GM12878 (cell line): ENCODE measurements at regions not wholly inside any gene's neighbourhood (a gene's known extent, or its start where the extent isn't known, plus 50 kb on each side); places are given as distances from the start of the nearest gene placed in this dataset.

Source experiments
- ATAC-seq: fragments of 200-7000 bp; cut with Tn5 transposase; 3 replicates; pipeline ENCODE4 v1.9.1; 2020; ENCODE audit warnings: mild to moderate bottlenecking, moderate library complexity
- BruUV-seq: library from RNA; stranded (reverse); fragments of 400-500 nt; replicated peaks from 2 replicates; lab custom pipeline; 2021; lab: Mats Ljungman, UMichigan
- CTCF ChIA-PET: fragments of 300-600 bp; sonication (Branson Sonifier 250); formaldehyde crosslinking; extraction: SDS; loops from one replicate; lab custom pipeline; 2021; ENCODE audit warnings: inconsistent platforms; lab: Yijun Ruan, JAX
- POLR2A ChIA-PET: fragments of 350-600 bp; formaldehyde crosslinking; extraction: SDS; loops from one replicate; lab custom pipeline; 2021; ENCODE audit warnings: inconsistent platforms; lab: Charles Lee
- RAD21 ChIA-PET: fragments of 300-600 bp; sonication (Branson Sonifier 250); formaldehyde crosslinking; loops from one replicate; lab custom pipeline; 2023; ENCODE audit warnings: antibody characterized with exemption; ENCODE audit not compliant: unreplicated experiment; lab: Charles Lee
- SMC1A ChIA-PET: fragments of 300-600 bp; sonication (Branson Sonifier 250); formaldehyde crosslinking; loops from one replicate; lab custom pipeline; 2023; ENCODE audit not compliant: unreplicated experiment, uncharacterized antibody; lab: Charles Lee
- DNase-seq: peaks from one replicate; pipeline ENCODE4 v3.0.0-alpha.2; 2011; ENCODE audit warnings: low read depth, low spot score
- FAIRE-seq: peaks from 3 replicates; lab custom pipeline; 2011; peaks lifted over from hg19 to GRCh38; lab: Jason Lieb, UNC
- H2AFZ ChIP-seq: 2 replicates; pipeline ENCODE4 v1.6.0; 2011; ENCODE audit warnings: low read depth, low read length, control low read depth; ENCODE audit not compliant: control insufficient read depth
- H3K27ac ChIP-seq: 2 replicates; pipeline ENCODE4 v1.5.1; 2011; ENCODE audit warnings: control low read depth; ENCODE audit not compliant: control insufficient read depth, insufficient read depth
- H3K27me3 ChIP-seq, 2 experiments: replicated peaks in 1 of 2; 2 replicates each; pipeline versions ENCODE4 v1.6.0 to v1.6.1; 2011; ENCODE audit warnings: low read length in 1 of 2; ENCODE audit not compliant: control insufficient read depth in 2 of 2, insufficient read depth in 2 of 2
- H3K36me3 ChIP-seq, 2 experiments: 2 replicates each; pipeline ENCODE4 v1.5.1; 2011; ENCODE audit warnings: low read length in 1 of 2; ENCODE audit not compliant: control insufficient read depth in 2 of 2, insufficient read depth in 2 of 2
- H3K4me1 ChIP-seq: 2 replicates; pipeline ENCODE4 v1.6.1; 2011; ENCODE audit warnings: mild to moderate bottlenecking, low read length, moderate library complexity, mixed read lengths; ENCODE audit not compliant: control insufficient read depth, insufficient read depth
- H3K4me2 ChIP-seq: 2 replicates; pipeline ENCODE4 v1.6.0; 2011; ENCODE audit warnings: control low read depth; ENCODE audit not compliant: control insufficient read depth, insufficient read depth
- H3K4me3 ChIP-seq: fragments of 200-600 bp; sonication (generic); 2 replicates; pipeline ENCODE4 v1.5.1; 2016
- H3K79me2 ChIP-seq: 2 replicates; pipeline ENCODE4 v1.6.0; 2011; ENCODE audit warnings: low read length; ENCODE audit not compliant: control insufficient read depth, insufficient read depth
- H3K9ac ChIP-seq: 2 replicates; pipeline ENCODE4 v1.8.0; 2011; ENCODE audit warnings: low read length, control low read depth, mixed read lengths; ENCODE audit not compliant: control insufficient read depth, insufficient read depth
- H3K9me3 ChIP-seq: replicated peaks from 3 replicates; pipeline ENCODE4 v1.5.1; 2011; ENCODE audit warnings: mild to moderate bottlenecking, low read length; ENCODE audit not compliant: control insufficient read depth, insufficient read depth
- H4K20me1 ChIP-seq: 2 replicates; pipeline ENCODE4 v1.6.0; 2011; ENCODE audit not compliant: control insufficient read depth, insufficient read depth
- CHD4 ChIP-seq: fragments of 200-600 bp; sonication (generic); IDR thresholded peaks from 2 replicates; pipeline ENCODE4 v1.6.1; 2016; ENCODE audit warnings: mild to moderate bottlenecking
- EP300 ChIP-seq, 2 experiments: fragments of 150-350 bp in 1 of 2; IDR thresholded peaks; 2 replicates each; pipeline ENCODE4 v1.6.1; 2011 to 2012; ENCODE audit warnings: low read depth in 2 of 2, low read length in 2 of 2, borderline replicate concordance in 1 of 2, improper control_type of control experiment in 1 of 2, inconsistent platforms in 1 of 2; ENCODE audit not compliant: control insufficient read depth in 1 of 2
- ESRRA ChIP-seq: IDR thresholded peaks from 2 replicates; pipeline ENCODE4 v1.6.1; 2012; ENCODE audit warnings: mild to moderate bottlenecking, low read length, improper control_type of control experiment
- HDGF ChIP-seq: fragments of 450-650 bp; IDR thresholded peaks from 2 replicates; pipeline ENCODE4 v1.6.1; 2016; ENCODE audit warnings: antibody characterized with exemption
- JUND ChIP-seq: IDR thresholded peaks from 2 replicates; pipeline ENCODE4 v1.6.1; 2012; ENCODE audit warnings: low read depth, mild to moderate bottlenecking, low read length, improper control_type of control experiment, moderate library complexity
- MEF2A ChIP-seq: IDR thresholded peaks from 2 replicates; pipeline ENCODE4 v1.6.1; 2011; ENCODE audit warnings: low read depth, mild to moderate bottlenecking, low read length, moderate library complexity; ENCODE audit not compliant: insufficient read depth
- MTA3 ChIP-seq: IDR thresholded peaks from 2 replicates; pipeline ENCODE4 v1.6.1; 2012; ENCODE audit warnings: low read length, inconsistent platforms, borderline replicate concordance
- PAX8 ChIP-seq: fragments of 450-650 bp; IDR thresholded peaks from 2 replicates; pipeline ENCODE4 v1.6.1; 2017; ENCODE audit warnings: mild to moderate bottlenecking, moderate library complexity
- PML ChIP-seq: IDR thresholded peaks from 2 replicates; pipeline ENCODE4 v1.6.1; 2012; ENCODE audit warnings: low read length, inconsistent platforms
- RAD51 ChIP-seq: fragments of 450-650 bp; IDR thresholded peaks from 2 replicates; pipeline ENCODE4 v1.6.1; 2016; ENCODE audit warnings: moderate library complexity, mild to moderate bottlenecking, inconsistent platforms
- RBBP5 ChIP-seq: fragments of 200-600 bp; sonication (generic); conservative IDR thresholded peaks from 2 replicates; pipeline ENCODE4 v1.6.1; 2016
- RELA ChIP-seq: fragments of 450-650 bp; IDR thresholded peaks from 2 replicates; pipeline ENCODE4 v1.8.0; 2014; ENCODE audit warnings: borderline replicate concordance; ENCODE audit not compliant: partially characterized antibody
- RFX5 ChIP-seq: IDR thresholded peaks from 2 replicates; pipeline ENCODE4 v1.6.1; 2011; ENCODE audit warnings: low read depth, low read length, improper control_type of control experiment
- SIX5 ChIP-seq: IDR thresholded peaks from 2 replicates; pipeline ENCODE4 v1.6.1; 2011; ENCODE audit warnings: mild to moderate bottlenecking, low read depth, low read length, moderate library complexity; ENCODE audit not compliant: severe bottlenecking
- TBL1XR1 ChIP-seq: IDR thresholded peaks from 2 replicates; pipeline ENCODE4 v1.6.1; 2012; ENCODE audit warnings: low read depth, low read length, improper control_type of control experiment
- WRNIP1 ChIP-seq: IDR thresholded peaks from 2 replicates; pipeline ENCODE4 v1.6.1; 2011; ENCODE audit warnings: low read depth, low read length, improper control_type of control experiment, borderline replicate concordance
- WGBS: methylation state at CpG from one replicate; pipeline ENCODE4 v1.1.6; 2016; ENCODE audit warnings: low lambda C conversion rate; ENCODE audit not compliant: insufficient replicate concordance, insufficient coverage; ENCODE audit errors: missing lambda C conversion rate; 5-methylcytosine and 5-hydroxymethylcytosine counted together
- in situ Hi-C: fragments of 300-500 bp; cut with MboI; formaldehyde crosslinking; loops from 9 replicates; pipeline ENCODE4 v1.14.3; 2018; ENCODE audit warnings: mixed read lengths
- intact Hi-C: fragments of 100-400 bp; cut with micrococcal nuclease; formaldehyde crosslinking; loops from one replicate; pipeline ENCODE4 v1.14.2; 2022; ENCODE audit not compliant: unreplicated experiment
- TF ChIP-seq, protein P1 (sequence below): fragments of 450-650 bp; IDR thresholded peaks from 2 replicates; pipeline ENCODE4 v1.6.1; 2017; ENCODE audit warnings: antibody characterized with exemption, mild to moderate bottlenecking, moderate library complexity
- TF ChIP-seq, protein P2 (sequence below): IDR thresholded peaks from 2 replicates; pipeline ENCODE4 v1.6.1; 2012; ENCODE audit warnings: low read depth, low read length, improper control_type of control experiment
- TF ChIP-seq, protein P3 (sequence below): fragments of 450-650 bp; IDR thresholded peaks from 2 replicates; pipeline ENCODE4 v1.6.1; 2017; ENCODE audit warnings: mild to moderate bottlenecking

DNA sequence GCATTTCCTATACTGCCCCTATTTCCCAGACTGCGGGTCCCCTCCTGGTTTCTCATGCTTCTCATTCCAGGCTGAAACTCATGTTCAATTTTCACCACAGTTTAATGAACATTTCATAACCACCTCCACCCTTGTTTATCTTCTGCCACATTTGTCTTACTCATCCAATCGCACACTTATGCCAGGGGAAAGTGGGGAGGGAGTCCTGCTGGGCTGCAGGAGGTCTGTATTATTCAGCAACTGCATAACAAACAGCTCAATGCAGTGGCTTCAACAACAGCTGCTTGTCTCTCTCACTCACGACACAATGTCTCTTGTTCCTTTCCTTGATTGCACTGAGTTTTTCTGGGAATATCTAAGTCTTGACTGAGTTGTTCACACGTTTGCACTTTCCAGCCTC lies 106.0 kb downstream of the ZNF519 start:
- ChIA-PET CTCF (no interaction called here), RAD21 (no interaction called here), SMC1A (no interaction called here), POLR2A (no interaction called here)
- no peaks in the 10 kb centered on the region for H4K20me1 ChIP-seq
- H3K4me1 ChIP-seq, result no peaks in the 10 kb centered on the region
- WGBS, result 0% methylated on average over 4 of the region's 4 CpGs
- no peak overlapping the region for H2AFZ ChIP-seq
- no peaks in the 10 kb centered on the region for H3K79me2 ChIP-seq
- H3K27me3 ChIP-seq, result no peaks in the 10 kb centered on the region
- no peak for TF ChIP-seq EP300 (IDR thresholded peaks at IDR 0.05; ENCODE audit: borderline replicate concordance in 1 of 2, control insufficient read depth in 1 of 2, low read depth in 2 of 2, low read length in 2 of 2)
- no peak for TF ChIP-seq SIX5
- TF ChIP-seq CHD4, result no peak
- no peak for TF ChIP-seq JUND
- TF ChIP-seq RBBP5, result no peak
- TF ChIP-seq HDGF, result no peak
- no peak for TF ChIP-seq PML
- TF ChIP-seq, protein P1, sequence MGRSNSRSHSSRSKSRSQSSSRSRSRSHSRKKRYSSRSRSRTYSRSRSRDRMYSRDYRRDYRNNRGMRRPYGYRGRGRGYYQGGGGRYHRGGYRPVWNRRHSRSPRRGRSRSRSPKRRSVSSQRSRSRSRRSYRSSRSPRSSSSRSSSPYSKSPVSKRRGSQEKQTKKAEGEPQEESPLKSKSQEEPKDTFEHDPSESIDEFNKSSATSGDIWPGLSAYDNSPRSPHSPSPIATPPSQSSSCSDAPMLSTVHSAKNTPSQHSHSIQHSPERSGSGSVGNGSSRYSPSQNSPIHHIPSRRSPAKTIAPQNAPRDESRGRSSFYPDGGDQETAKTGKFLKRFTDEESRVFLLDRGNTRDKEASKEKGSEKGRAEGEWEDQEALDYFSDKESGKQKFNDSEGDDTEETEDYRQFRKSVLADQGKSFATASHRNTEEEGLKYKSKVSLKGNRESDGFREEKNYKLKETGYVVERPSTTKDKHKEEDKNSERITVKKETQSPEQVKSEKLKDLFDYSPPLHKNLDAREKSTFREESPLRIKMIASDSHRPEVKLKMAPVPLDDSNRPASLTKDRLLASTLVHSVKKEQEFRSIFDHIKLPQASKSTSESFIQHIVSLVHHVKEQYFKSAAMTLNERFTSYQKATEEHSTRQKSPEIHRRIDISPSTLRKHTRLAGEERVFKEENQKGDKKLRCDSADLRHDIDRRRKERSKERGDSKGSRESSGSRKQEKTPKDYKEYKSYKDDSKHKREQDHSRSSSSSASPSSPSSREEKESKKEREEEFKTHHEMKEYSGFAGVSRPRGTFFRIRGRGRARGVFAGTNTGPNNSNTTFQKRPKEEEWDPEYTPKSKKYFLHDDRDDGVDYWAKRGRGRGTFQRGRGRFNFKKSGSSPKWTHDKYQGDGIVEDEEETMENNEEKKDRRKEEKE, result no peak
- TF ChIP-seq WRNIP1, result no peak
- TF ChIP-seq TBL1XR1, result no peak
- no peak for TF ChIP-seq MTA3
- TF ChIP-seq, protein P2, sequence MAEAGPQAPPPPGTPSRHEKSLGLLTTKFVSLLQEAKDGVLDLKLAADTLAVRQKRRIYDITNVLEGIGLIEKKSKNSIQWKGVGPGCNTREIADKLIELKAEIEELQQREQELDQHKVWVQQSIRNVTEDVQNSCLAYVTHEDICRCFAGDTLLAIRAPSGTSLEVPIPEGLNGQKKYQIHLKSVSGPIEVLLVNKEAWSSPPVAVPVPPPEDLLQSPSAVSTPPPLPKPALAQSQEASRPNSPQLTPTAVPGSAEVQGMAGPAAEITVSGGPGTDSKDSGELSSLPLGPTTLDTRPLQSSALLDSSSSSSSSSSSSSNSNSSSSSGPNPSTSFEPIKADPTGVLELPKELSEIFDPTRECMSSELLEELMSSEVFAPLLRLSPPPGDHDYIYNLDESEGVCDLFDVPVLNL, result no peak
- TF ChIP-seq RFX5, result no peak
- no peak for TF ChIP-seq RAD51
- no peak for TF ChIP-seq PAX8
- no peak for TF ChIP-seq MEF2A
- TF ChIP-seq, protein P3, sequence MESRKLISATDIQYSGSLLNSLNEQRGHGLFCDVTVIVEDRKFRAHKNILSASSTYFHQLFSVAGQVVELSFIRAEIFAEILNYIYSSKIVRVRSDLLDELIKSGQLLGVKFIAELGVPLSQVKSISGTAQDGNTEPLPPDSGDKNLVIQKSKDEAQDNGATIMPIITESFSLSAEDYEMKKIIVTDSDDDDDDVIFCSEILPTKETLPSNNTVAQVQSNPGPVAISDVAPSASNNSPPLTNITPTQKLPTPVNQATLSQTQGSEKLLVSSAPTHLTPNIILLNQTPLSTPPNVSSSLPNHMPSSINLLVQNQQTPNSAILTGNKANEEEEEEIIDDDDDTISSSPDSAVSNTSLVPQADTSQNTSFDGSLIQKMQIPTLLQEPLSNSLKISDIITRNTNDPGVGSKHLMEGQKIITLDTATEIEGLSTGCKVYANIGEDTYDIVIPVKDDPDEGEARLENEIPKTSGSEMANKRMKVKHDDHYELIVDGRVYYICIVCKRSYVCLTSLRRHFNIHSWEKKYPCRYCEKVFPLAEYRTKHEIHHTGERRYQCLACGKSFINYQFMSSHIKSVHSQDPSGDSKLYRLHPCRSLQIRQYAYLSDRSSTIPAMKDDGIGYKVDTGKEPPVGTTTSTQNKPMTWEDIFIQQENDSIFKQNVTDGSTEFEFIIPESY, result no peak
- no peak for TF ChIP-seq RELA
- no peak for TF ChIP-seq ESRRA
- H3K27ac ChIP-seq, result no peak overlapping the region
- DNase-seq, result no peak
- no peak for FAIRE-seq
- no peak for ATAC-seq
- in situ Hi-C loops (no loop called here), intact Hi-C loops (no loop called here)
- H3K4me2 ChIP-seq, result no peak overlapping the region
- no TSS peak for BruUV-seq
- no peak overlapping the region for H3K4me3 ChIP-seq
- no peaks in the 10 kb centered on the region for H3K36me3 ChIP-seq
- H3K9ac ChIP-seq, result no peak overlapping the region
- no peaks in the 10 kb centered on the region for H3K9me3 ChIP-seq
